HG02623 (cell line): ENCODE measurements at regions not wholly inside any gene's neighbourhood (a gene's known extent, or its start where the extent isn't known, plus 50 kb on each side); places are given as distances from the start of the nearest gene placed in this dataset.

ENCODE experiments used
- ATAC-seq: cut with Tn5 transposase; IDR thresholded peaks from one replicate; pipeline ENCODE4 v1.9.1; 2021; ENCODE audit warnings: moderate library complexity; ENCODE audit not compliant: unreplicated experiment

GRCh38 chr3:113051787-113052186, 61.0 kb downstream of the GTPBP8 start:
- no peak for ATAC-seq

GRCh38 chr3:113053169-113053568, 62.4 kb downstream of the GTPBP8 start:
- ATAC-seq: no peak

GRCh38 chr3:113054552-113054951, 63.8 kb downstream of the GTPBP8 start:
- ATAC-seq: no peak

GRCh38 chr3:113055201-113055600, 64.4 kb downstream of the GTPBP8 start:
- ATAC-seq: no peak

GRCh38 chr3:113055961-113056360, 65.2 kb downstream of the GTPBP8 start:
- ATAC-seq: no peak

GRCh38 chr3:113057117-113057516, 66.3 kb downstream of the GTPBP8 start:
- ATAC-seq: peak; percentile 81

- ATAC-seq: no peak
Measured at GRCh38 chr3:113058188-113058587, 67.4 kb downstream of the GTPBP8 start.

GRCh38 chr3:113062705-113063104, 71.9 kb downstream of the GTPBP8 start:
- ATAC-seq: no peak

GRCh38 chr3:113063126-113063894, 72.5 kb downstream of the GTPBP8 start:
- ATAC-seq: no peak

GRCh38 chr3:113064183-113064582, 73.4 kb downstream of the GTPBP8 start:
- no peak for ATAC-seq

GRCh38 chr3:113065336-113065735, 74.6 kb downstream of the GTPBP8 start:
- ATAC-seq: no peak

GRCh38 chr3:113070072-113070640, 79.4 kb downstream of the GTPBP8 start:
- peak; percentile 19 for ATAC-seq

- ATAC-seq: peak; percentile 97
Measured at GRCh38 chr3:113070681-113071113, 79.9 kb downstream of the GTPBP8 start.

- ATAC-seq: no peak
Measured at GRCh38 chr3:113075588-113075987, 84.8 kb downstream of the GTPBP8 start.

- ATAC-seq: peak; percentile 87
Measured at GRCh38 chr3:113079218-113079961, 88.6 kb downstream of the GTPBP8 start.

GRCh38 chr3:113084777-113085176, 94.0 kb downstream of the GTPBP8 start:
- no peak for ATAC-seq

- ATAC-seq: no peak
Measured at GRCh38 chr3:113086560-113087461, 96.0 kb downstream of the GTPBP8 start.

GRCh38 chr3:113088616-113089015, 97.8 kb downstream of the GTPBP8 start:
- no peak for ATAC-seq

GRCh38 chr3:113091417-113091816, 100.6 kb downstream of the GTPBP8 start:
- no peak for ATAC-seq

GRCh38 chr3:113092746-113093145, 102.0 kb downstream of the GTPBP8 start:
- no peak for ATAC-seq
